Neural progenitor cell (in vitro differentiated cells): ENCODE measurements at regions not wholly inside any gene's neighbourhood (a gene's known extent, or its start where the extent isn't known, plus 50 kb on each side); places are given as distances from the start of the nearest gene placed in this dataset.

ENCODE experiments used
- EZH2 ChIP-seq: fragments of 200-600 bp; sonication (generic); IDR thresholded peaks from 2 replicates; pipeline ENCODE4 v1.6.1; 2017; ENCODE audit warnings: antibody characterized with exemption, mild to moderate bottlenecking, moderate library complexity
- TF ChIP-seq, protein P1 (sequence below): fragments of 200-600 bp; sonication (generic); IDR thresholded peaks from 2 replicates; pipeline ENCODE4 v1.5.1; 2017; ENCODE audit warnings: antibody characterized with exemption, mild to moderate bottlenecking

GRCh38 chr4:128381748-128382559 lies 94.3 kb upstream of the PGRMC2 start:
- TF ChIP-seq EZH2: no peak
- TF ChIP-seq, protein P1, sequence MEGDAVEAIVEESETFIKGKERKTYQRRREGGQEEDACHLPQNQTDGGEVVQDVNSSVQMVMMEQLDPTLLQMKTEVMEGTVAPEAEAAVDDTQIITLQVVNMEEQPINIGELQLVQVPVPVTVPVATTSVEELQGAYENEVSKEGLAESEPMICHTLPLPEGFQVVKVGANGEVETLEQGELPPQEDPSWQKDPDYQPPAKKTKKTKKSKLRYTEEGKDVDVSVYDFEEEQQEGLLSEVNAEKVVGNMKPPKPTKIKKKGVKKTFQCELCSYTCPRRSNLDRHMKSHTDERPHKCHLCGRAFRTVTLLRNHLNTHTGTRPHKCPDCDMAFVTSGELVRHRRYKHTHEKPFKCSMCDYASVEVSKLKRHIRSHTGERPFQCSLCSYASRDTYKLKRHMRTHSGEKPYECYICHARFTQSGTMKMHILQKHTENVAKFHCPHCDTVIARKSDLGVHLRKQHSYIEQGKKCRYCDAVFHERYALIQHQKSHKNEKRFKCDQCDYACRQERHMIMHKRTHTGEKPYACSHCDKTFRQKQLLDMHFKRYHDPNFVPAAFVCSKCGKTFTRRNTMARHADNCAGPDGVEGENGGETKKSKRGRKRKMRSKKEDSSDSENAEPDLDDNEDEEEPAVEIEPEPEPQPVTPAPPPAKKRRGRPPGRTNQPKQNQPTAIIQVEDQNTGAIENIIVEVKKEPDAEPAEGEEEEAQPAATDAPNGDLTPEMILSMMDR: no peak
